ENCODE measurements at regions not wholly inside any gene's neighbourhood (a gene's known extent, or its start where the extent isn't known, plus 50 kb on each side); places are given as distances from the start of the nearest gene placed in this dataset.

DNA sequence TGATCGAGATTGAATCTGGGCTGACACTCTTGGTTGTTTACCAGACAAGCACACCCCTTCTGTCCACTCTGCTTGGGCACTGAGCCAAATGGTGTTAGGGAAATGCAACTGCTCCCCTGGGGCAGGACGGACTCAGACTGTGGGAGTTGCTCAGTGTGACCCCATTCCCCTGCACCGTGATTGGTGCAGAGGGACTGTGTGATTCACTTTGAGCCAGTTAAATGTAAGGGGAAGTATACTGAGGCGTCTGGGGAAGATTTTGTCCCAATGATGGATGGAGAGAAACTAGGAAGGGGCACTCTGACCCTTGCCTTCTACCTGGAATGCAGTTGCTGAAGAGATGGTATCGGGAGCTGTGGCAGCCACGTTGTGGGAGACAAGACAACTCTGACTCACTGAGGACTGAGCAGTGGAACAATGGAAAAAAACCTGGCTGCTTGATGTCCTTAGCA lies 196.0 kb upstream of the ANKRD55 start (continued):
- TF ChIP-seq RXRB (CRISPR knock-in tag; IDR thresholded peaks at IDR 0.05; ENCODE audit: borderline replicate concordance) (peak; percentile 9; the same call in 1 of the 2 replicates), SUZ12 (IDR thresholded peaks at IDR 0.05; ENCODE audit: low read depth, low read length) (no peak), NFIC (IDR thresholded peaks at IDR 0.05; ENCODE audit: low read length) (peak; percentile 32; the same call in 1 of the 2 replicates), ZSCAN21 (CRISPR knock-in tag; IDR thresholded peaks at IDR 0.05; ENCODE audit: borderline replicate concordance) (no peak), SOX13 (IDR thresholded peaks at IDR 0.05) (no peak), SOX13 (CRISPR knock-in tag; conservative IDR thresholded peaks at IDR 0.05 in 1 of 2, IDR thresholded peaks at IDR 0.05 in 1 of 2) (peak in 1 of 2 experiments; percentile 32; a peak in 1 of 4 replicates), MIER2 (CRISPR knock-in tag; IDR thresholded peaks at IDR 0.05) (no peak; the same call in 1 of the 2 replicates), RFXANK (CRISPR knock-in tag; IDR thresholded peaks at IDR 0.05) (no peak), ZNF331 (CRISPR knock-in tag; IDR thresholded peaks at IDR 0.05) (0 out of 2 replicates have a peak, but pooled peaks have one; percentile 10), ZNF496 (CRISPR knock-in tag; IDR thresholded peaks at IDR 0.05; ENCODE audit: insufficient replicate concordance) (no peak), ZGPAT (CRISPR knock-in tag; IDR thresholded peaks at IDR 0.05) (peak; percentile 40; the same call in 1 of the 2 replicates), FOXA1 (IDR thresholded peaks at IDR 0.05) (no peak), FOXA1 (CRISPR knock-in tag; IDR thresholded peaks at IDR 0.05) (peak; percentile 45; the same call in 1 of the 2 replicates), HOXD1 (CRISPR knock-in tag; IDR thresholded peaks at IDR 0.05) (no peak), ZMYM4 (CRISPR knock-in tag; IDR thresholded peaks at IDR 0.05) (peak; percentile 78; the same call in 1 of the 2 replicates), PATZ1 (CRISPR knock-in tag; IDR thresholded peaks at IDR 0.05) (peak; percentile 23; the same call in 1 of the 2 replicates), SALL1 (CRISPR knock-in tag; IDR thresholded peaks at IDR 0.05) (peak; percentile 40; the same call in 1 of the 2 replicates), ZNF558 (CRISPR knock-in tag; IDR thresholded peaks at IDR 0.05; ENCODE audit: borderline replicate concordance) (no peak), ELF3 (CRISPR knock-in tag; IDR thresholded peaks at IDR 0.05) (no peak), ZSCAN25 (CRISPR knock-in tag; IDR thresholded peaks at IDR 0.05) (no peak), ZNF644 (CRISPR knock-in tag; IDR thresholded peaks at IDR 0.05; ENCODE audit: low read depth) (0 out of 2 replicates have a peak, but pooled peaks have one; percentile 8)
- TF ChIP-seq, protein P1, sequence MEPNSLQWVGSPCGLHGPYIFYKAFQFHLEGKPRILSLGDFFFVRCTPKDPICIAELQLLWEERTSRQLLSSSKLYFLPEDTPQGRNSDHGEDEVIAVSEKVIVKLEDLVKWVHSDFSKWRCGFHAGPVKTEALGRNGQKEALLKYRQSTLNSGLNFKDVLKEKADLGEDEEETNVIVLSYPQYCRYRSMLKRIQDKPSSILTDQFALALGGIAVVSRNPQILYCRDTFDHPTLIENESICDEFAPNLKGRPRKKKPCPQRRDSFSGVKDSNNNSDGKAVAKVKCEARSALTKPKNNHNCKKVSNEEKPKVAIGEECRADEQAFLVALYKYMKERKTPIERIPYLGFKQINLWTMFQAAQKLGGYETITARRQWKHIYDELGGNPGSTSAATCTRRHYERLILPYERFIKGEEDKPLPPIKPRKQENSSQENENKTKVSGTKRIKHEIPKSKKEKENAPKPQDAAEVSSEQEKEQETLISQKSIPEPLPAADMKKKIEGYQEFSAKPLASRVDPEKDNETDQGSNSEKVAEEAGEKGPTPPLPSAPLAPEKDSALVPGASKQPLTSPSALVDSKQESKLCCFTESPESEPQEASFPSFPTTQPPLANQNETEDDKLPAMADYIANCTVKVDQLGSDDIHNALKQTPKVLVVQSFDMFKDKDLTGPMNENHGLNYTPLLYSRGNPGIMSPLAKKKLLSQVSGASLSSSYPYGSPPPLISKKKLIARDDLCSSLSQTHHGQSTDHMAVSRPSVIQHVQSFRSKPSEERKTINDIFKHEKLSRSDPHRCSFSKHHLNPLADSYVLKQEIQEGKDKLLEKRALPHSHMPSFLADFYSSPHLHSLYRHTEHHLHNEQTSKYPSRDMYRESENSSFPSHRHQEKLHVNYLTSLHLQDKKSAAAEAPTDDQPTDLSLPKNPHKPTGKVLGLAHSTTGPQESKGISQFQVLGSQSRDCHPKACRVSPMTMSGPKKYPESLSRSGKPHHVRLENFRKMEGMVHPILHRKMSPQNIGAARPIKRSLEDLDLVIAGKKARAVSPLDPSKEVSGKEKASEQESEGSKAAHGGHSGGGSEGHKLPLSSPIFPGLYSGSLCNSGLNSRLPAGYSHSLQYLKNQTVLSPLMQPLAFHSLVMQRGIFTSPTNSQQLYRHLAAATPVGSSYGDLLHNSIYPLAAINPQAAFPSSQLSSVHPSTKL (CRISPR knock-in tag; IDR thresholded peaks at IDR 0.05): peak; percentile 21; the same call in 1 of the 2 replicates
- TF ChIP-seq, protein P2, sequence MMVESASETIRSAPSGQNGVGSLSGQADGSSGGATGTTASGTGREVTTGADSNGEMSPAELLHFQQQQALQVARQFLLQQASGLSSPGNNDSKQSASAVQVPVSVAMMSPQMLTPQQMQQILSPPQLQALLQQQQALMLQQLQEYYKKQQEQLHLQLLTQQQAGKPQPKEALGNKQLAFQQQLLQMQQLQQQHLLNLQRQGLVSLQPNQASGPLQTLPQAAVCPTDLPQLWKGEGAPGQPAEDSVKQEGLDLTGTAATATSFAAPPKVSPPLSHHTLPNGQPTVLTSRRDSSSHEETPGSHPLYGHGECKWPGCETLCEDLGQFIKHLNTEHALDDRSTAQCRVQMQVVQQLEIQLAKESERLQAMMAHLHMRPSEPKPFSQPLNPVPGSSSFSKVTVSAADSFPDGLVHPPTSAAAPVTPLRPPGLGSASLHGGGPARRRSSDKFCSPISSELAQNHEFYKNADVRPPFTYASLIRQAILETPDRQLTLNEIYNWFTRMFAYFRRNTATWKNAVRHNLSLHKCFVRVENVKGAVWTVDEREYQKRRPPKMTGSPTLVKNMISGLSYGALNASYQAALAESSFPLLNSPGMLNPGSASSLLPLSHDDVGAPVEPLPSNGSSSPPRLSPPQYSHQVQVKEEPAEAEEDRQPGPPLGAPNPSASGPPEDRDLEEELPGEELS (CRISPR knock-in tag; IDR thresholded peaks at IDR 0.05): 0 out of 2 replicates have a peak, but pooled peaks have one; percentile 21

Data from HepG2 (cell line).